ENCODE measurements at regions not wholly inside any gene's neighbourhood (a gene's known extent, or its start where the extent isn't known, plus 50 kb on each side); places are given as distances from the start of the nearest gene placed in this dataset.

- H3K27ac ChIP-seq (ENCODE audit: control insufficient read depth, insufficient read depth, low read length): no peak overlapping the region
- no peak overlapping the region for H3K4me3 ChIP-seq (ENCODE audit: control insufficient read depth in 2 of 3, extremely low read depth in 1 of 3, insufficient read depth in 2 of 3, low read depth in 1 of 3, low read length in 3 of 3)
- H3K9me3 ChIP-seq (ENCODE audit: control insufficient read depth, low read depth, low read length): no peaks in the 10 kb centered on the region
- no peaks in the 10 kb centered on the region for H3K36me3 ChIP-seq (ENCODE audit: control insufficient read depth in 2 of 2, extremely low read depth in 1 of 2, insufficient read depth in 2 of 2, low read length in 2 of 2)
- dilution Hi-C loops (cut with MboI; ENCODE audit: extremely low pct_ligation_motif_present, low sequenced_read_pairs): no loop called here
- H3K79me2 ChIP-seq (ENCODE audit: control insufficient read depth, insufficient read depth, low read length): no peaks in the 10 kb centered on the region
- H3K9me1 ChIP-seq (ENCODE audit: control insufficient read depth, extremely low read depth, insufficient read depth, low read length): no peaks in the 10 kb centered on the region
- H3K27me3 ChIP-seq (ENCODE audit: control insufficient read depth, extremely low read depth, insufficient read depth, low read length): no peaks in the 10 kb centered on the region
- no peak for FAIRE-seq
- H3K9ac ChIP-seq (ENCODE audit: control insufficient read depth, extremely low read depth, insufficient read depth, low read length): no peak overlapping the region
- H4K20me1 ChIP-seq (ENCODE audit: control insufficient read depth, extremely low read depth, insufficient read depth, low read length): no peaks in the 10 kb centered on the region
- no peak overlapping the region for H3K4me2 ChIP-seq (ENCODE audit: control insufficient read depth, extremely low read depth, insufficient read depth, low read depth, low read length)
- DNase-seq (ENCODE audit: low read depth, low spot score): no peak
- TF ChIP-seq CTCF (optimal IDR thresholded peaks at IDR 0.05 in 1 of 3, IDR thresholded peaks at IDR 0.05 in 1 of 3, conservative IDR thresholded peaks at IDR 0.05 in 1 of 3; ENCODE audit: extremely low read depth in 1 of 3, insufficient read depth in 2 of 3, low read length in 3 of 3) (no peak), EZH2 (IDR thresholded peaks at IDR 0.05; ENCODE audit: low read length) (no peak)
- H2AFZ ChIP-seq (ENCODE audit: control insufficient read depth, low read length): no peak overlapping the region
- H3K4me1 ChIP-seq (ENCODE audit: control insufficient read depth, extremely low read depth, insufficient read depth, low read length): no peaks in the 10 kb centered on the region
Measured at GRCh38 chr1:170252851-170253579, 107.3 kb downstream of the NTMT2 start.

- H3K27me3 ChIP-seq (ENCODE audit: control insufficient read depth, extremely low read depth, insufficient read depth, low read length): no peaks in the 10 kb centered on the region
- no peak overlapping the region for H2AFZ ChIP-seq (ENCODE audit: control insufficient read depth, low read length)
- dilution Hi-C loops (cut with MboI; ENCODE audit: extremely low pct_ligation_motif_present, low sequenced_read_pairs): no loop called here
- H3K9me3 ChIP-seq (ENCODE audit: control insufficient read depth, low read depth, low read length): no peaks in the 10 kb centered on the region
- no peak overlapping the region for H3K9ac ChIP-seq (ENCODE audit: control insufficient read depth, extremely low read depth, insufficient read depth, low read length)
- H3K36me3 ChIP-seq (ENCODE audit: control insufficient read depth in 2 of 2, extremely low read depth in 1 of 2, insufficient read depth in 2 of 2, low read length in 2 of 2): no peaks in the 10 kb centered on the region
- H3K79me2 ChIP-seq (ENCODE audit: control insufficient read depth, insufficient read depth, low read length): no peaks in the 10 kb centered on the region
- DNase-seq (ENCODE audit: low read depth, low spot score): no peak
- H3K4me3 ChIP-seq (ENCODE audit: control insufficient read depth in 2 of 3, extremely low read depth in 1 of 3, insufficient read depth in 2 of 3, low read depth in 1 of 3, low read length in 3 of 3): no peak overlapping the region
- no peak for TF ChIP-seq CTCF (optimal IDR thresholded peaks at IDR 0.05 in 1 of 3, IDR thresholded peaks at IDR 0.05 in 1 of 3, conservative IDR thresholded peaks at IDR 0.05 in 1 of 3; ENCODE audit: extremely low read depth in 1 of 3, insufficient read depth in 2 of 3, low read length in 3 of 3)
- TF ChIP-seq EZH2 (IDR thresholded peaks at IDR 0.05; ENCODE audit: low read length): no peak
- H3K4me2 ChIP-seq (ENCODE audit: control insufficient read depth, extremely low read depth, insufficient read depth, low read depth, low read length): no peak overlapping the region
- H3K9me1 ChIP-seq (ENCODE audit: control insufficient read depth, extremely low read depth, insufficient read depth, low read length): no peaks in the 10 kb centered on the region
- no peaks in the 10 kb centered on the region for H3K4me1 ChIP-seq (ENCODE audit: control insufficient read depth, extremely low read depth, insufficient read depth, low read length)
- no peak for FAIRE-seq
- H3K27ac ChIP-seq (ENCODE audit: control insufficient read depth, insufficient read depth, low read length): no peak overlapping the region
- H4K20me1 ChIP-seq (ENCODE audit: control insufficient read depth, extremely low read depth, insufficient read depth, low read length): no peaks in the 10 kb centered on the region
Measured at GRCh38 chr1:170254371-170254770, 108.6 kb downstream of the NTMT2 start.

Measured in keratinocyte (primary cell).